Osteocyte (in vitro differentiated cells): ENCODE measurements at regions not wholly inside any gene's neighbourhood (a gene's known extent, or its start where the extent isn't known, plus 50 kb on each side); places are given as distances from the start of the nearest gene placed in this dataset.

ENCODE experiments used
- DNase-seq: peaks from one replicate; pipeline ENCODE4 v3.0.0; 2021; ENCODE audit warnings: mixed read lengths; ENCODE audit not compliant: unreplicated experiment; ENCODE audit errors: extremely low spot score
- H3K27ac Mint-ChIP-seq: one replicate; pipeline ENCODE4 v1.8.0; 2021; ENCODE audit warnings: mild to moderate bottlenecking, mixed read lengths; ENCODE audit not compliant: unreplicated experiment
- H3K27me3 Mint-ChIP-seq: one replicate; pipeline ENCODE4 v1.8.0; 2021; ENCODE audit warnings: mixed read lengths; ENCODE audit not compliant: unreplicated experiment
- H3K36me3 Mint-ChIP-seq: one replicate; pipeline ENCODE4 v1.8.0; 2021; ENCODE audit warnings: mixed read lengths; ENCODE audit not compliant: unreplicated experiment
- H3K4me1 Mint-ChIP-seq: one replicate; pipeline ENCODE4 v1.8.0; 2021; ENCODE audit warnings: mixed read lengths; ENCODE audit not compliant: unreplicated experiment
- H3K4me3 Mint-ChIP-seq: one replicate; pipeline ENCODE4 v1.8.0; 2021; ENCODE audit warnings: mild to moderate bottlenecking, moderate library complexity, mixed read lengths; ENCODE audit not compliant: unreplicated experiment
- H3K9me3 Mint-ChIP-seq: one replicate; pipeline ENCODE4 v1.8.0; 2021; ENCODE audit warnings: mixed read lengths; ENCODE audit not compliant: unreplicated experiment
- CTCF ChIP-seq: fragments of 200-600 bp; sonication (generic); IDR thresholded peaks from 2 replicates; pipeline ENCODE4 v1.5.0; 2021; ENCODE audit warnings: antibody characterized with exemption, mild to moderate bottlenecking, moderate library complexity

GRCh38 chr19:33928458-33928950 lies 131.8 kb downstream of the KCTD15 start:
- Mint-ChIP-seq H3K27ac (no peak overlapping the region), H3K27me3 (peaks cover 13% of the 10 kb centered on the region), H3K4me1 (no peaks in the 10 kb centered on the region), H3K36me3 (no peaks in the 10 kb centered on the region), H3K9me3 (no peaks in the 10 kb centered on the region), H3K4me3 (no peak overlapping the region)
- TF ChIP-seq CTCF: no peak
- DNase-seq: no peak

- Mint-ChIP-seq H3K4me3 (no peak overlapping the region), H3K9me3 (no peaks in the 10 kb centered on the region), H3K36me3 (no peaks in the 10 kb centered on the region), H3K27ac (no peak overlapping the region), H3K27me3 (peaks cover 4% of the 10 kb centered on the region), H3K4me1 (no peaks in the 10 kb centered on the region)
- DNase-seq: no peak
- no peak for TF ChIP-seq CTCF
These were observed 137.3 kb downstream of the KCTD15 start for GRCh38 chr19:33933931-33934330.

GRCh38 chr19:33938821-33939220 lies 142.2 kb downstream of the KCTD15 start:
- Mint-ChIP-seq H3K4me1 (no peaks in the 10 kb centered on the region), H3K4me3 (no peak overlapping the region), H3K27ac (no peak overlapping the region), H3K27me3 (peaks cover 3% of the 10 kb centered on the region), H3K9me3 (no peaks in the 10 kb centered on the region), H3K36me3 (no peaks in the 10 kb centered on the region)
- TF ChIP-seq CTCF: no peak
- no peak for DNase-seq

GRCh38 chr19:33941133-33941532 lies 144.5 kb downstream of the KCTD15 start:
- Mint-ChIP-seq H3K4me3 (no peak overlapping the region), H3K36me3 (no peaks in the 10 kb centered on the region), H3K9me3 (no peaks in the 10 kb centered on the region), H3K4me1 (no peaks in the 10 kb centered on the region), H3K27ac (no peak overlapping the region), H3K27me3 (no peaks in the 10 kb centered on the region)
- no peak for TF ChIP-seq CTCF
- no peak for DNase-seq

GRCh38 chr19:33946535-33947264 lies 150.0 kb downstream of the KCTD15 start:
- peak; percentile 46 for DNase-seq
- peaks cover 2% of the 10 kb centered on the region for H3K27me3 Mint-ChIP-seq
- H3K9me3 Mint-ChIP-seq: no peaks in the 10 kb centered on the region
- H3K4me3 Mint-ChIP-seq: no peak overlapping the region
- peaks cover 12% of the 10 kb centered on the region for H3K4me1 Mint-ChIP-seq
- TF ChIP-seq CTCF: no peak
- peak overlapping the region; percentile 54 for H3K27ac Mint-ChIP-seq
- no peaks in the 10 kb centered on the region for H3K36me3 Mint-ChIP-seq
